Duodenal mucosa (tissue), 2 donors: ENCODE measurements at regions not wholly inside any gene's neighbourhood (a gene's known extent, or its start where the extent isn't known, plus 50 kb on each side); places are given as distances from the start of the nearest gene placed in this dataset.

ENCODE experiments used
- H3K27ac ChIP-seq: one replicate; pipeline ENCODE4 v1.7.0; 2013; ENCODE audit warnings: low read depth, low read length
- H3K27me3 ChIP-seq, 2 donors: one replicate each; pipeline ENCODE4 v1.7.0; 2013; ENCODE audit warnings: low read length in 2 of 2, control low read depth in 1 of 2; ENCODE audit not compliant: insufficient read depth in 2 of 2, control insufficient read depth in 1 of 2
- H3K36me3 ChIP-seq, 2 donors: one replicate each; pipeline ENCODE4 v1.7.0; 2013; ENCODE audit warnings: low read length in 2 of 2, control low read depth in 1 of 2; ENCODE audit not compliant: insufficient read depth in 2 of 2, control insufficient read depth in 1 of 2
- H3K4me1 ChIP-seq, 2 donors: one replicate each; pipeline ENCODE4 v1.7.0; 2013; ENCODE audit warnings: low read length in 2 of 2, control low read depth in 1 of 2; ENCODE audit not compliant: insufficient read depth in 2 of 2, control insufficient read depth in 1 of 2
- H3K4me3 ChIP-seq, 2 donors: one replicate each; pipeline ENCODE4 v1.7.0; 2013; ENCODE audit warnings: low read length in 2 of 2, low read depth in 1 of 2
- H3K9ac ChIP-seq, 2 donors: one replicate each; pipeline ENCODE4 v1.7.0; 2013; ENCODE audit warnings: low read length in 2 of 2, low read depth in 1 of 2
- H3K9me3 ChIP-seq, 2 donors: one replicate each; pipeline ENCODE4 v1.7.0; 2013; ENCODE audit warnings: low read length in 2 of 2, control low read depth in 1 of 2; ENCODE audit not compliant: control insufficient read depth in 1 of 2

DNA sequence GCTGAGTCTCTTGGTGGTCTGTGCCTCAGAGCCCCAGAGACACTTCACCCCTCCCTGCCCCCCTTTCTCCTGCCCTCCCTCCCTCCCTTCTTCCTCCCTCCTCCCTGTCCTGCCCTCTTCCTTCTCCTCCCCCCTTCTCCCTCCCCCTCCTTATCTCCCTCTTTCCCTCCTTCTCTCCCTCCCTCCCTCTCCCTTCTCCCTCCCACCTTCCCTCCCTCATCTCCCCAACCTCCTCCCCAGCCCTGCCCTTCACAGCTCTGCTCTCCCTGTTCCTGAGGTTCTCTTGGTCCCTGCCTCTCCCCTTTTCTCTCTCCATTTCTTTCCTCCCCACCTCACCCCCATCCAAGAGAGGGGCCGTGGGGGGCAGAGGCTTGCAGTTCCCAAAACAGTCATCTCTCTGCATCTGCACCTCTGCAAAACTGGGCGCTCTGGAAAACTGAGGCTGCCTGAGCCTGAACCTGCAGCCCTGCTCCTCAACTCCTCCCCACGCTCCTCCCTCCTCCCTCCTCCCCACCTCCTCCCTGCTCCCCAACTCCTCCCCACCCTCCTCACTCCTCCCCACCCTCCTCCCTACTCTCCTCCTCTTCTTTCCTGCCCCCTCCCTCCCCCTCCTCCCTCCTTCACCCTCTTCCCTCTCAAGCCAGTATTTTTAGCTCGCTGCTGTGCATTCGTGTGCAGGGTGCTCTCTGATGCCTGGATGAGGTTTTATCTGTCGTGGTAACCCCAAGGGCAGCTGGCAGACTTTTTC, 219.1 kb downstream of the C9orf50 start:
- Histone ChIP-seq H3K27ac (peak overlapping the region; percentile 42), H3K9ac (no peak overlapping the region), H3K9me3 (no peaks in the 10 kb centered on the region), H3K36me3 (no peaks in the 10 kb centered on the region), H3K4me1 (peaks cover 0 to 13% of the 10 kb centered on the region in 2 donors), H3K27me3 (no peaks in the 10 kb centered on the region), H3K4me3 (no peak overlapping the region)

DNA sequence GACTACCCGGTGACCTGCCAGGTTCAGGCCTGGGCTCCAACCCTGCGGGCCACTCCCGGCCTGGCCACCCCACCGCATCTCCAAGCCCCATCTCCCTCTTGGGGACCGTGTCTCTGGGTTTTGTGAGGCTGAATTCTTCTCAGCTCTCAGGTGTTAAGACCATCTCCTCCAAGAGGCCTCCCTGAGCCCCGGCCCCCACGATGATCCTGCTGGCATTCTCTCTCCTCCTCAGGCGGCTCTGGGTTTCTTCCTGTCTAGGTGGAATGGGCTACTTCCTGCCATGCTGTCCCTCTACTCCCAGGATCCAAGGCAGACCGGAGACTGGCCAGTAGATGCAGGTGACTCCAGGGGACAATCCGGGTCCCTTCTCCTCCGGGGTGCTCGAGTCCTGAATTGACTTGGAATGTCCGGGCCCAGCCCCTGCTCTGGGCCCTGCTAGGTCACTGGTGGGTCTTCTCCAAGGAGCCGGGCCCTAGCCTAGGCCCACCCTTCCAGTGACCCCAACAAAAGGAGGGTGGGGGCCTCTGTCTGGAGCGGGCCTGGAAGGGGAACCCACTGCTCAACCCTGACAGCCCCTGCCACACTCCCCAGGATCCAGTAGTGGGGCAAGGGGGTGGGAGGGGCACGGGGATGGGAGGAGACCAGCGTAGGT, 219.8 kb downstream of the C9orf50 start:
- H3K4me3 ChIP-seq: no peak overlapping the region
- no peaks in the 10 kb centered on the region for H3K36me3 ChIP-seq
- no peaks in the 10 kb centered on the region for H3K9me3 ChIP-seq
- no peaks in the 10 kb centered on the region for H3K27me3 ChIP-seq
- H3K27ac ChIP-seq: no peak overlapping the region
- H3K4me1 ChIP-seq: peaks cover 0 to 8% of the 10 kb centered on the region in 2 donors
- no peak overlapping the region for H3K9ac ChIP-seq

GRCh38 chr9:129400001-129400970, 220.6 kb downstream of the C9orf50 start:
- Histone ChIP-seq H3K9ac (no peak overlapping the region), H3K4me1 (peaks cover 0 to 4% of the 10 kb centered on the region in 2 donors), H3K36me3 (no peaks in the 10 kb centered on the region), H3K27me3 (no peaks in the 10 kb centered on the region), H3K27ac (no peak overlapping the region), H3K4me3 (no peak overlapping the region), H3K9me3 (no peaks in the 10 kb centered on the region)

- Histone ChIP-seq H3K4me3 (no peak overlapping the region), H3K36me3 (no peaks in the 10 kb centered on the region), H3K9ac (no peak overlapping the region), H3K27me3 (no peaks in the 10 kb centered on the region), H3K4me1 (peaks cover 0 to 4% of the 10 kb centered on the region in 2 donors), H3K9me3 (no peaks in the 10 kb centered on the region), H3K27ac (no peak overlapping the region)
Measured at GRCh38 chr9:129399634-129399990, 221.3 kb downstream of the C9orf50 start.

DNA sequence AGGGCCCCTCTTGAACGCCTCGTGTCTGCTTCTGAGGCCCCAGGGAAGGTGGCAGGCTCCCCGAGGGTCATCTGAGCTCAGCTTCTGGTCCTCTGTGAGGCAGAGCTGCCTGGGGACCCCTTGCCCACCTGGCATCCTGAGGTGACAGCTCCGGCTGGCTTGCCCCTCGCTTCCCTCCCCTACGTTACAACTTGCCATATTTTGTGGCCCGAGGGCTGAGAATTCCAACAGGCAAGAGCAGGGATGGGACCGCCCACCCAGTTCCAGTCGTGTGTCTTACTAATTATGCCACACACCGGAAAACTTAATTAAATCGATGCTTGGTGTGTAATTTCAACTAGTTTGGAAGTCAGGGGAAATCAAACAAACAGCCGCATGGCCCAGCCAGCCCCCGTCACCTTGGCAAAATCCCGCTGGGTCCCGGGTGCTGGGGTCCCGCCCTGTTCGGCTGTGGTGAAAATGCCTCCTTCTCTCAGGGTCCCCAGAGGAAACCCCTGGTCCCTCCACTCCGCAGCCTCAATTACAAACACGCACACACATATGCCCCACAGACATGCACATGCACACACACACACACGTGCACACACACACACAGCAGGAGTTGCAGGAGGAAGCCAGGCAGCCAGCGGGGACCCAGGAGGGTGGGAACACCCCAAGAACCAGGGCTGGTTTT, 221.0 kb upstream of the IER5L start:
- H3K27me3 ChIP-seq: no peaks in the 10 kb centered on the region
- H3K36me3 ChIP-seq: no peaks in the 10 kb centered on the region
- H3K4me1 ChIP-seq: peaks cover 0 to 4% of the 10 kb centered on the region in 2 donors
- no peaks in the 10 kb centered on the region for H3K9me3 ChIP-seq
- no peak overlapping the region for H3K4me3 ChIP-seq
- no peak overlapping the region for H3K9ac ChIP-seq
- no peak overlapping the region for H3K27ac ChIP-seq

DNA sequence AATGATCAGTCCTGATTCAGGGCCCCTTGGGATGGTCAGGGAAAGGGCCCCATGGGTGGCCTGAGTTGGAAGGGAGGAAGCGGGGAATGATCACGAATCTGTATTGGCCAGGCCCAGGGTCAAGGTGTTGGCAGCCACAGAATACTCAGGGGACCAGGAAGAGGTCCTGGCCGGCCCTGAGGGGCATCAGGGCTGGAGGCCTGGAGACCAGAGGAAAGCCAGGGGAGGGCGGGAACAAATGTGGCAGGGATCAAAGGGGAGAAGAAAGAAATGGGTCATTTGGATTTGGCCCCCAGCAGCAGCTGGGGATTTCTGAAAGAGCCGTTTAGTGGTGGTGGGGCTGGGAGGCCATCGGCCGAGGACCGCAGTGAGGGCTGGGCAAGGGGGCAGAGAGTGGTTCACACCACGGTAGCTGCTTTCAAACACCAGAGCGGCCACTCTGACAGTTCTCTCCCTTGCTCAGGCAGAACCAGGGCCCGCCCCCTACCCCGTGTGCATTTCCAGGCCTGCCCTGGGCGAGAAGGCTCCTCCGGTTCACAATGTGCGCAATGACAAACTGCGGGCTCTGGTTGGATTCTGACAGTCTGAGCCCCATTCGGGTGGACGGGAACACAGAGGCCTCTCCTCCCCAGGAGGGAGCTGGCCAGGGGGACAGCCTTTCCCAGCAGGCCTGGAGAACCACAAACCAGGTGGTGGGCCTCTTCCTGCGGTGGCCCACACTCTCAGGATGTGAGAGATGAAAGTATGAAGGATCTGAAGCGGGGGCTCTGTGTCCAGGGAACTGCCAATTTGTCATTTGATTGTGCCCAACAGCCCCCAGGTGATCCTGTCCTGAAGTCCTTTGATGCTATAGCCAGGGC, 220.3 kb upstream of the IER5L start:
- Histone ChIP-seq H3K9me3 (no peaks in the 10 kb centered on the region), H3K9ac (no peak overlapping the region), H3K4me1 (peaks cover 0 to 4% of the 10 kb centered on the region in 2 donors), H3K36me3 (no peaks in the 10 kb centered on the region), H3K4me3 (no peak overlapping the region), H3K27ac (no peak overlapping the region), H3K27me3 (no peaks in the 10 kb centered on the region)

- no peaks in the 10 kb centered on the region for H3K4me1 ChIP-seq
- H3K9ac ChIP-seq: no peak overlapping the region
- H3K9me3 ChIP-seq: no peaks in the 10 kb centered on the region
- no peaks in the 10 kb centered on the region for H3K36me3 ChIP-seq
- H3K27ac ChIP-seq: no peak overlapping the region
- no peak overlapping the region for H3K4me3 ChIP-seq
- no peaks in the 10 kb centered on the region for H3K27me3 ChIP-seq
Measured at GRCh38 chr9:129397335-129397734, 219.3 kb upstream of the IER5L start.

- H3K27ac ChIP-seq: no peak overlapping the region
- no peaks in the 10 kb centered on the region for H3K27me3 ChIP-seq
- no peaks in the 10 kb centered on the region for H3K36me3 ChIP-seq
- H3K4me1 ChIP-seq: peaks cover 4 to 6% of the 10 kb centered on the region in 2 donors
- no peaks in the 10 kb centered on the region for H3K9me3 ChIP-seq
- no peak overlapping the region for H3K4me3 ChIP-seq
- H3K9ac ChIP-seq: no peak overlapping the region
Measured at GRCh38 chr9:129396365-129396708, 218.3 kb upstream of the IER5L start.

DNA sequence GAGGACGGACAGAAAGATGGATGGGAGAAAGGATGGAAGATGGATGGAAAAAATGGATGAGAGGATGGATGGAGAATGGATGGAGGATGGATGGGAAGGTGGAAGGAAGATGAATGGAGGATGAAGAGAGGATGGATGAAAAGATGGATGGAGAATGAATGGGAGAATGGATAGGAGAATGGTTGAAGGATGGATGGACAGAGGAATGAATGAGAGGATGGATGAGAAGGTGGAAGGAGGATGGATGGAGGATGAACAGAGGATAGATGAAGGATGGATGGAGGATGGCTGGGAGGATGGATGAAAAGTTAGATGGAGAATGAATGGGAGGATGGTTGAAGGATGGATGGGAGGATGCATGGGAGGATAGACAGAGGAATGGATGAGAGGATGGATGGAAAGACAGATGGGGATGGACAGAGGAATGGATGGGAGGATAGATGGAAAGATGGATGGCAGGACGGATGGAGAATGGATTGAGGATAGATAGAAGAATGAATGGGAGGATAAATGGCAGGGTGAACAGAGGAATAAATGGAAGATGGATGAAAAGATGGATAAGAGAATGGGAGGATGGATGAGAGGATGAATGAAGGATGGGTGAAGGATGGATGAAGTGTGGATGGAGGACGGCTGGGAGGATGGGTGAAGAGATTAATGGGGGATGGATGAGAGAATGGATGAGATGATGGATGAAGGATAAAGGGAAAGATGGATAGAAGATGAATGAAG, 217.7 kb upstream of the IER5L start:
- Histone ChIP-seq H3K9me3 (no peaks in the 10 kb centered on the region), H3K27me3 (no peaks in the 10 kb centered on the region), H3K4me3 (no peak overlapping the region), H3K36me3 (no peaks in the 10 kb centered on the region), H3K9ac (no peak overlapping the region), H3K27ac (no peak overlapping the region), H3K4me1 (peaks cover 8 to 11% of the 10 kb centered on the region in 2 donors)
